H9 (cell line): ENCODE measurements at regions not wholly inside any gene's neighbourhood (a gene's known extent, or its start where the extent isn't known, plus 50 kb on each side); places are given as distances from the start of the nearest gene placed in this dataset.

ENCODE experiments used
- DNase-seq: peaks from one replicate; pipeline ENCODE4 v3.0.0-alpha.2; 2017
- H2AFZ ChIP-seq: one replicate; pipeline ENCODE4 v1.6.1; 2013; ENCODE audit warnings: mild to moderate bottlenecking, low read length, control low read depth, moderate library complexity
- H2AK5ac ChIP-seq: 2 replicates; pipeline ENCODE4 v1.6.1; 2013; ENCODE audit warnings: low read length, control low read depth, mixed read lengths; ENCODE audit not compliant: insufficient read length
- H2BK120ac ChIP-seq: one replicate; pipeline ENCODE4 v1.6.1; 2013; ENCODE audit warnings: low read depth, mild to moderate bottlenecking, low read length, control low read depth, inconsistent platforms; ENCODE audit not compliant: poor library complexity, severe bottlenecking
- H2BK12ac ChIP-seq: 2 replicates; pipeline ENCODE4 v1.6.1; 2013; ENCODE audit warnings: low read length, control low read depth, mixed read lengths, low read depth; ENCODE audit not compliant: insufficient read length
- H2BK15ac ChIP-seq: 2 replicates; pipeline ENCODE4 v1.6.1; 2013; ENCODE audit warnings: low read depth, low read length, control low read depth
- H2BK20ac ChIP-seq: one replicate; pipeline ENCODE4 v1.6.1; 2013; ENCODE audit warnings: low read depth, mild to moderate bottlenecking, low read length, control low read depth, inconsistent platforms; ENCODE audit not compliant: poor library complexity, severe bottlenecking
- H2BK5ac ChIP-seq: 2 replicates; pipeline ENCODE4 v1.6.1; 2013; ENCODE audit warnings: low read length, control low read depth, mixed read lengths; ENCODE audit not compliant: insufficient read length
- H3K14ac ChIP-seq: 2 replicates; pipeline ENCODE4 v1.6.1; 2013; ENCODE audit warnings: low read length, control low read depth; ENCODE audit not compliant: insufficient read depth
- H3K18ac ChIP-seq: 2 replicates; pipeline ENCODE4 v1.6.1; 2013; ENCODE audit warnings: low read depth, mild to moderate bottlenecking, mixed read lengths, low read length, control low read depth; ENCODE audit not compliant: insufficient read length
- H3K23ac ChIP-seq: 2 replicates; pipeline ENCODE4 v1.6.1; 2013; ENCODE audit warnings: low read length, control low read depth, mixed read lengths, low read depth; ENCODE audit not compliant: insufficient read length
- H3K23me2 ChIP-seq: 2 replicates; pipeline ENCODE4 v1.6.1; 2013; ENCODE audit warnings: low read depth, mild to moderate bottlenecking, mixed read lengths, low read length, control low read depth; ENCODE audit not compliant: insufficient read length, poor library complexity, severe bottlenecking
- H3K27ac ChIP-seq: 2 replicates; pipeline ENCODE4 v1.5.1; 2013; ENCODE audit warnings: low read length, control low read depth, mixed read lengths, low read depth; ENCODE audit not compliant: insufficient read length
- H3K27me3 ChIP-seq: 2 replicates; pipeline ENCODE4 v1.6.1; 2013; ENCODE audit warnings: low read length, control low read depth, inconsistent platforms; ENCODE audit not compliant: insufficient read depth
- H3K4ac ChIP-seq: 2 replicates; pipeline ENCODE4 v1.6.1; 2013; ENCODE audit warnings: low read depth, mild to moderate bottlenecking, control low read depth, inconsistent platforms, low read length, moderate library complexity
- H3K4me1 ChIP-seq: 2 replicates; pipeline ENCODE4 v1.6.1; 2013; ENCODE audit warnings: low read length, control low read depth, inconsistent platforms; ENCODE audit not compliant: insufficient read depth
- H3K4me2 ChIP-seq: 2 replicates; pipeline ENCODE4 v1.6.1; 2013; ENCODE audit warnings: low read length, control low read depth, mixed read lengths; ENCODE audit not compliant: insufficient read length, insufficient read depth
- H3K56ac ChIP-seq: 2 replicates; pipeline ENCODE4 v1.6.1; 2013; ENCODE audit warnings: low read depth, mild to moderate bottlenecking, mixed read lengths, low read length, control low read depth; ENCODE audit not compliant: insufficient read length
- H3K79me1 ChIP-seq: 2 replicates; pipeline ENCODE4 v1.6.1; 2013; ENCODE audit warnings: low read depth, mild to moderate bottlenecking, moderate library complexity, low read length, control low read depth, inconsistent platforms; ENCODE audit not compliant: insufficient read depth, poor library complexity, severe bottlenecking
- H3K79me2 ChIP-seq: 2 replicates; pipeline ENCODE4 v1.6.1; 2013; ENCODE audit warnings: low read length, control low read depth, inconsistent platforms; ENCODE audit not compliant: insufficient read depth
- H3K9ac ChIP-seq: 2 replicates; pipeline ENCODE4 v1.6.1; 2013; ENCODE audit warnings: low read length, control low read depth, mixed read lengths; ENCODE audit not compliant: insufficient read length; ENCODE audit errors: extremely low read depth
- H3K9me3 ChIP-seq: one replicate; pipeline ENCODE4 v1.6.1; 2013; ENCODE audit warnings: low read depth, low read length, inconsistent platforms; ENCODE audit not compliant: control insufficient read depth
- H3T11ph ChIP-seq: one replicate; pipeline ENCODE4 v1.6.1; 2013; ENCODE audit warnings: mild to moderate bottlenecking, low read length, control low read depth, inconsistent platforms
- H4K20me1 ChIP-seq: one replicate; pipeline ENCODE4 v1.6.1; 2013; ENCODE audit not compliant: control insufficient read depth, insufficient read length, insufficient read depth
- H4K5ac ChIP-seq: 2 replicates; pipeline ENCODE4 v1.6.1; 2013; ENCODE audit warnings: low read depth, mild to moderate bottlenecking, mixed read lengths, low read length, control low read depth; ENCODE audit not compliant: insufficient read length
- H4K8ac ChIP-seq: replicated peaks from 2 replicates; pipeline ENCODE4 v1.6.1; 2013; ENCODE audit warnings: low read length, control low read depth, mixed read lengths, low read depth; ENCODE audit not compliant: insufficient read length
- H4K91ac ChIP-seq: 2 replicates; pipeline ENCODE4 v1.6.1; 2013; ENCODE audit warnings: low read depth, mild to moderate bottlenecking, moderate library complexity, mixed read lengths, low read length, control low read depth; ENCODE audit not compliant: insufficient read length
- H3K27ac Mint-ChIP-seq, 3 experiments: 2 replicates in 2 of 3; 3 replicates in 1 of 3; pipeline ENCODE4 v1.8.0; 2020 to 2021; ENCODE audit warnings: mixed read lengths in 3 of 3, mild to moderate bottlenecking in 1 of 3, moderate library complexity in 1 of 3
- H3K27me3 Mint-ChIP-seq: 2 replicates; pipeline ENCODE4 v1.8.0; 2021; ENCODE audit warnings: low read depth, mild to moderate bottlenecking, moderate library complexity, mixed read lengths
- H3K36me3 Mint-ChIP-seq, 3 experiments: 2 replicates in 2 of 3; 3 replicates in 1 of 3; pipeline ENCODE4 v1.8.0; 2020 to 2021; ENCODE audit warnings: low read depth in 3 of 3, mixed read lengths in 3 of 3; ENCODE audit not compliant: insufficient read depth in 1 of 3
- H3K4me1 Mint-ChIP-seq, 2 experiments: 2 replicates each; pipeline ENCODE4 v1.8.0; 2020; ENCODE audit warnings: mixed read lengths in 2 of 2
- H3K4me3 Mint-ChIP-seq, 2 experiments: 2 replicates in 1 of 2; 3 replicates in 1 of 2; pipeline ENCODE4 v1.8.0; 2020 to 2021; ENCODE audit warnings: mild to moderate bottlenecking in 2 of 2, mixed read lengths in 2 of 2, moderate library complexity in 1 of 2
- H3K9me3 Mint-ChIP-seq, 2 experiments: 2 replicates in 1 of 2; 3 replicates in 1 of 2; pipeline ENCODE4 v1.8.0; 2020; ENCODE audit warnings: mild to moderate bottlenecking in 2 of 2, mixed read lengths in 2 of 2, moderate library complexity in 1 of 2
- CTCF ChIP-seq: fragments of 200-600 bp; sonication (generic); conservative IDR thresholded peaks from 3 replicates; pipeline ENCODE4 v1.8.0; 2021; ENCODE audit warnings: antibody characterized with exemption, mild to moderate bottlenecking
- WGBS: extraction: QIAGEN DNeasy Blood & Tissue Kit; methylation state at CpG from one replicate; pipeline ENCODE4 v1.1.7; 2013; ENCODE audit warnings: missing lambda C conversion rate, low lambda C conversion rate, mixed read lengths; ENCODE audit not compliant: insufficient read length; ENCODE audit errors: extremely low coverage; 5-methylcytosine and 5-hydroxymethylcytosine counted together

- H3K27ac ChIP-seq: no peak overlapping the region
- no peak overlapping the region for H3T11ph ChIP-seq
- no peak overlapping the region for H4K5ac ChIP-seq
- peaks cover 2% of the 10 kb centered on the region; the same call in 1 of the 2 replicates for H3K27me3 Mint-ChIP-seq
- H3K9me3 ChIP-seq: no peaks in the 10 kb centered on the region
- no peaks in the 10 kb centered on the region for H3K27me3 ChIP-seq
- no peak overlapping the region for H2AK5ac ChIP-seq
- no peak overlapping the region for H3K56ac ChIP-seq
- no peak overlapping the region for H3K4me3 Mint-ChIP-seq
- peaks cover 7 to 12% of the 10 kb centered on the region in 2 experiments; a peak in 3 of 4 replicates for H3K4me1 Mint-ChIP-seq
- no peaks in the 10 kb centered on the region for H3K79me2 ChIP-seq
- no peak overlapping the region; the same call in 1 of the 2 replicates for H3K14ac ChIP-seq
- H3K79me1 ChIP-seq: no peaks in the 10 kb centered on the region
- no peak overlapping the region for H3K4me2 ChIP-seq
- no peak overlapping the region for H3K27ac Mint-ChIP-seq
- H2AFZ ChIP-seq: no peak overlapping the region
- H4K91ac ChIP-seq: no peak overlapping the region
- H3K23me2 ChIP-seq: no peaks in the 10 kb centered on the region
- H3K9ac ChIP-seq: no peak overlapping the region
- no peak overlapping the region for H3K4ac ChIP-seq
- DNase-seq: peak; percentile 58
- H2BK12ac ChIP-seq: no peak overlapping the region
- H3K9me3 Mint-ChIP-seq: peaks cover under 1 to 2% of the 10 kb centered on the region in 2 experiments; a peak in 1 of 5 replicates
- H3K36me3 Mint-ChIP-seq: peaks cover 0 to 2% (median 1%) of the 10 kb centered on the region in 3 experiments; a peak in 1 of 7 replicates
- H2BK5ac ChIP-seq: no peak overlapping the region
- H4K8ac ChIP-seq: no peak overlapping the region
- H2BK20ac ChIP-seq: no peak overlapping the region
- TF ChIP-seq CTCF: peak; percentile 67
- no peak overlapping the region for H3K23ac ChIP-seq
- no peak overlapping the region for H2BK15ac ChIP-seq
- H3K4me1 ChIP-seq: no peaks in the 10 kb centered on the region
- no peak overlapping the region for H2BK120ac ChIP-seq
- H4K20me1 ChIP-seq: no peaks in the 10 kb centered on the region
- no peak overlapping the region for H3K18ac ChIP-seq
- WGBS: no CpG with 5 or more reads among the region's 4 CpGs
Measured at GRCh38 chr2:12048550-12048949, 302.1 kb downstream of the LPIN1 start.
